ENCODE measurements at regions not wholly inside any gene's neighbourhood (a gene's known extent, or its start where the extent isn't known, plus 50 kb on each side); places are given as distances from the start of the nearest gene placed in this dataset.

DNA sequence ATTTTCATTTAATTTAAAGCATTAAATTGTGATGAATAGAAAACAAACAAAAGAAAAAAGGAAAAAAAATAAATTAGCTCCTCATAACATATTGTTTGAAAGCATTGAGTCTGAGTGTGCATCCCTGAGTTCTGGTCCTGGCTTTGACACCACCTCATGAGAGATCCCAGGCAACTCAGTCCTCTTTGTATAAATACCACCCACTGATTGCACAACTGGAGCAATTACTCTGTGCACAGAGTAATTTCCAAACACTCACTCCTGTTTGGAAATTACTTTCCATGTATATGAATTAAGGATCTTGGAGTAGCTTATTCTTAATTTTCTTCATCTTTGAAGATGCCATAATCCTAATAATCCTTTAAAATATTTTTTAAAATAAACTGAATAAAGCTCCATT is 59.4 kb upstream of the C5orf46 start:
- FAIRE-seq (no peak), DNase-seq (ENCODE audit: low spot score) (no peak)

DNA sequence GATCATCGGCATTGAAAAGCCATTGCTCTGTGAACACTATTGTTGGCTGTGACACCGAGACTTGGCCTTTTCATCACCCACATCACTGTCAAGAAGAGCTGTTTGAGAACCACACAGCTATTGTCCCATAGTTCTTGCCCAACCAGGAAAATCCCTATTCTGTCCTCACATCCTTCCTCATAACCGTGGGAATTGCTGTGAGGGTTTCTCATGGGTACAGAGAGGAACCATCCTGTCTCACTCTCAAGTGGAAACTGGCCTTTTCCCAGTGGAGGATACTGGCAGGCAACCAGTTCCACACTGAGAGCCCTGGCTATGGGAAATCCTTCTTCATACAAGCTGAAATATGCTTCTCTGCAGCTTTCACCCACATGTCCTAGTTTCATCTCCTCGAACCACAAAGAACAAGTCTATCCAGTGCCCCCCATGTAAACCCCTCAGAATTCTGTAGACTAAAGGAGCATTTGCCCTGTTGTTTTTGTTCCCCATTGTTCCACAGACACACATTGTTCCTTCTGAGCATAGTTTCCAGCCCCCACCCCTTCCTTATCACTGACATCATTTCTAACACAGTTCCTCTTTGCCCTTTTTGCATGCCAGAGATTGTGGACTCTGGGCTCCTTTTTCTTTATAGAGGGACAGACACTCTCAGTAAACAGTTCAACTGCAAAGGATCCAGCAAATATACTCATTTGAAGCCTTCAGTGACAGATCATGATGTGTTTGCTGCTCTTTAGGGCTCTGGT is 57.8 kb upstream of the C5orf46 start:
- no peak for FAIRE-seq

DNA sequence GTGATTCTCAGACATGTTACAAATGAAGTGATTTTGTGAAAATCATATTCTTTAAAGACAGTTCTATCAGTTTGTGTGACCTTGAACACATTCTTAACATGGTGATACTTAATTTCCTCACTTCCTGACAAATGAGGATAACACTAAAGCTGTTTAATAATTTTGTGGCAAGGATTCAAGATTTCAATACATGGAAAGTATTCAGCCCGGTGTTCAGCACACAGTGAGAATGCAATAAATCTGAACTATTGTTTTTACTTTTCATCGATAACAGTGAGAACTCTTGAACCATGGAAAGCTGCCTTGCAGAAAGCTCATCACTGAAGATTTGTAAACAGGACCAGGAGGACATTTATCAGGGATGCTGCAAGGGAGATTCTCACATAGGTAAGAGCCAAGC is 57.1 kb upstream of the C5orf46 start:
- no peak for FAIRE-seq

More for the DNA sequence above, 57.8 kb upstream of the C5orf46 start:
- DNase-seq (ENCODE audit: low spot score) = no peak

DNA sequence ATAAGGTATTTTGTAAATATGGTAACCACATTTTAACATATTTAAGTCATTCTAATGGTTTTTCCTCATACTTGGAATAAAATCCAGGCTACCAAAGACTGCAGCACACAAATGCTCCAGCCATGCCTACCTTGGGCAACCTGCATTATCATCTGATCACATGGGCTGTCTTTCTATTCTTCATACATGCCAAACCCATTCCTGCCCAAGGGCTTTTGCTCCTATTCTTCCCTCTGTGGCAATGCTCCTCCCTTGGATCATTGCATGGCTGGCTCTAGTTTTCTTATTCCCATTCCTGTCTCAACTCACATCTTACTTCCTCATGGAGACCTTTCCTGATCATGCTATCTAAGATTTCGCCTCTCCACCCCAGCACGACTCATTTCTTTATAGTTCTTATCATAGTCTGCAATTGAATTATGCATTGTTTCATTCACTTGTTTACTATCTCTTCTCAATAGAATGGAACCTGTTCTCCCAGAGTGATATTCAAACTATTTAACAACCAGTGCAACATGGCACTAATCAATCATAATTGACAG is 54.9 kb upstream of the C5orf46 start:
- DNase-seq (ENCODE audit: low spot score) (no peak), FAIRE-seq (no peak)

More for the DNA sequence above, 57.1 kb upstream of the C5orf46 start:
- no peak for DNase-seq (ENCODE audit: low spot score)

DNA sequence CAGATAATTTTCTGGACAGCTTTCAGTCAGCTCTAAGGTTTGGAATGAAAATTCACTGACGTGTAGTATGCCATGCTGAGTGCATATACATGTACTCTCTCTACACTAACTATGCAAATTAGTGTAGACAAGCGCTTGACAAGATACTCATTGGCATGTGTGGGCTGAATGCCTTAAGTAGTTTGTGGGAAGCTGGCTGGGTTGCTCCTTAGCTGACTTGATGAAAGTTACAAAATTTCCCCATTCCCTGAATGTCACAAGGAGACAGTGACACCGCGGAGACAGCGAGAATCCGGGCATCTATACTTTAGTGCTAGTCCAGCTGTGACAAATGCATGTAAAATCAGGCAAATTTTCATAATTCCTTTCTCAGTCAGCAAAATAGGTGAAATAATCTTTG is 51.6 kb upstream of the C5orf46 start:
- FAIRE-seq (no peak), DNase-seq (ENCODE audit: low spot score) (no peak)

DNA sequence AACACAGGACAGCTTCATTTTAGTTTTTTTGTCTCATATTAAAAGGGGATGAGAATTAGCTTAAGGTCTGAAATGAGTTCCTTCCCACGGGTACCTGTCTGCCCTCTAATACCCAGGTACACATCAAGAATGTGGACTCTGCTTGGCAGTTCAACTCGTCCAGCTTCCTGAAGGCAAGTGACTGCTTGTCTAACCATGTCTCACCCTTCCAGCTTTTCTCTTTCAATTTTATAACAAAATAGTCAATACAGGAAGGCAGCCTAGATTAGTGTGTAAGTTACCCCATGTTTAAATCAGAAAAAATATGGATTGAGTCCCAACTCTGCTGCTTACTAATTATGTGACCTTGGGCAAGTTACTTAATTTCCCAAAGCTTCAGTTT is 50.5 kb upstream of the C5orf46 start:
- no peak for DNase-seq (ENCODE audit: low spot score)
- no peak for FAIRE-seq

DNA sequence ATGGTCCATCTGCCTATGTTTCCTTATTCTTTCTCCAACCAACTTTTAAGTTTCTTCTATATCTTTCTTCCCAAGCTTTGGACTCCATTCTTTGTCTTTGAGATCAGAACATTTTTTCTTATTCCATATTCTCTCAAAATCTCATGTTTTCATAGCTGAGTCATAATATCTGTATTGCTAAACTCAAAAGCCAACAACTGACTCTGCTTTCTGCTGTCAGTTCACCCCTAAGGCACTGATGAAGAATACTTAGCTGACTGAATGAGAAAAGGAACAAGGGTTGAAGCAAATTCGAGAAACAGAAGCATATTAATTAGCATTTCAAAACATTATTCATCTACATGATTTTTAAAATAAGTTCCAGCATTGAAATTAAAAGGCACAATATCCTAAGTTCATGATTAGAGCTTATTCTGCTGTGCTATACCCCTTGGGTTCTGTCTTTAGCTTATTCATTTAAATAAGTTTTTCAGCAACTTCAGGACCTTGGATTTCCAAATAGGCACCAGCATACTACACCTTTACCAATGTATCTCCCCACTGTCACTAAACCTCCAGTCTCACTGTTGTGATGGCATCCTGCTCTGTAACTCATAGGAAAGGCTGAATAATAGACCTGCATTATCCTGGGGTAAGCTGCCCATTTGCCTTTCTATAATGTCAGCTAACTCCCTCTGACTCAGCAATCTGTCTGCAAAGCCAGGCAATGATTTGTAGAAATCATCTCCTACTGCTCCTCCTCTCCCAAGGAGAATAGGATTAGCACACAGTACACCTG is 49.9 kb upstream of the C5orf46 start:
- no peak for DNase-seq (ENCODE audit: low spot score)
- no peak for FAIRE-seq
